Sigmoid colon (tissue), 4 donors: ENCODE measurements at regions not wholly inside any gene's neighbourhood (a gene's known extent, or its start where the extent isn't known, plus 50 kb on each side); places are given as distances from the start of the nearest gene placed in this dataset.

ENCODE experiments used
- POLR2A ChIP-seq, 2 donors: fragments of 450-650 bp; IDR thresholded peaks; one replicate each; pipeline ENCODE4 v1.6.1; 2016; ENCODE audit warnings: antibody characterized with exemption in 2 of 2, mild to moderate bottlenecking in 2 of 2, moderate library complexity in 2 of 2
- POLR2AphosphoS5 ChIP-seq, 4 donors: sonication (generic); formaldehyde crosslinking; IDR thresholded peaks; one replicate each; pipeline ENCODE4 v1.6.1; 2017; ENCODE audit warnings: antibody characterized with exemption in 4 of 4
- TF ChIP-seq, protein P1 (sequence below), 4 experiments: fragments of 450-650 bp in 3 of 4; fragments of 200-600 bp in 1 of 4; IDR thresholded peaks; one replicate each; pipeline ENCODE4 v1.5.1; 2016 to 2019; ENCODE audit warnings: antibody characterized with exemption in 4 of 4, mild to moderate bottlenecking in 3 of 4, moderate library complexity in 2 of 4

DNA sequence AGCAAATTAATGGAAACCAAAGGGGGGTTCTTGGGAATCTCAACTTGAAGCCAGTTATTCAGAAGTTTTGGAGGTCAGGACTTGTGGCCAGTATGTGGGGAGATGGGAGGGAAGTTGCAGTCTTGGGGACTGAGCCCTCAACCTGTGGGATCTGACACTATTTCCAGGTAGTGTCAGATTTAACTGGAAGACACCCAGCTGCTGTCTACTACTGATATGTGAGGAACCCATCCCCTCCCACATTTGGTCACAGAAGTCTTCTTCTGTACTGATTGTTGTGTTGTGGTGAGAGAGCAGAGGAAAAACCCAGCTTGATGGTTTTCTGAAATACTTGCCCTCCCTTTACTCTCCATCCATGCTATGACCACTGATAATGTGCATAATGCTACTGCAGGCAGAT lies 134.0 kb downstream of the QRSL1 start:
- TF ChIP-seq, protein P1, sequence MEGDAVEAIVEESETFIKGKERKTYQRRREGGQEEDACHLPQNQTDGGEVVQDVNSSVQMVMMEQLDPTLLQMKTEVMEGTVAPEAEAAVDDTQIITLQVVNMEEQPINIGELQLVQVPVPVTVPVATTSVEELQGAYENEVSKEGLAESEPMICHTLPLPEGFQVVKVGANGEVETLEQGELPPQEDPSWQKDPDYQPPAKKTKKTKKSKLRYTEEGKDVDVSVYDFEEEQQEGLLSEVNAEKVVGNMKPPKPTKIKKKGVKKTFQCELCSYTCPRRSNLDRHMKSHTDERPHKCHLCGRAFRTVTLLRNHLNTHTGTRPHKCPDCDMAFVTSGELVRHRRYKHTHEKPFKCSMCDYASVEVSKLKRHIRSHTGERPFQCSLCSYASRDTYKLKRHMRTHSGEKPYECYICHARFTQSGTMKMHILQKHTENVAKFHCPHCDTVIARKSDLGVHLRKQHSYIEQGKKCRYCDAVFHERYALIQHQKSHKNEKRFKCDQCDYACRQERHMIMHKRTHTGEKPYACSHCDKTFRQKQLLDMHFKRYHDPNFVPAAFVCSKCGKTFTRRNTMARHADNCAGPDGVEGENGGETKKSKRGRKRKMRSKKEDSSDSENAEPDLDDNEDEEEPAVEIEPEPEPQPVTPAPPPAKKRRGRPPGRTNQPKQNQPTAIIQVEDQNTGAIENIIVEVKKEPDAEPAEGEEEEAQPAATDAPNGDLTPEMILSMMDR (IDR thresholded peaks at IDR 0.05), result no peak
- TF ChIP-seq POLR2A (IDR thresholded peaks at IDR 0.05) (no peak), POLR2AphosphoS5 (IDR thresholded peaks at IDR 0.05) (no peak)
